Bronchial epithelial cell (primary cell): ENCODE measurements at regions not wholly inside any gene's neighbourhood (a gene's known extent, or its start where the extent isn't known, plus 50 kb on each side); places are given as distances from the start of the nearest gene placed in this dataset.

ENCODE experiments used
- DNase-seq: peaks from one replicate; pipeline ENCODE4 v3.0.0-alpha.2; 2010; ENCODE audit warnings: low read depth
- FAIRE-seq: peaks from 2 replicates; lab custom pipeline; 2011; peaks lifted over from hg19 to GRCh38; lab: Jason Lieb, UNC
- H3K27me3 ChIP-seq: 2 replicates; pipeline ENCODE4 v1.5.1; 2011; ENCODE audit warnings: low read length; ENCODE audit not compliant: control insufficient read depth, insufficient read depth
- H3K36me3 ChIP-seq: 2 replicates; pipeline ENCODE4 v1.5.1; 2011; ENCODE audit warnings: low read length; ENCODE audit not compliant: control insufficient read depth, insufficient read depth
- H3K4me3 ChIP-seq: 2 replicates; pipeline ENCODE4 v1.5.1; 2011; ENCODE audit warnings: mild to moderate bottlenecking, low read depth, low read length, control low read depth
- CTCF ChIP-seq: IDR thresholded peaks from 2 replicates; pipeline ENCODE4 v1.5.1; 2011; ENCODE audit warnings: mild to moderate bottlenecking, moderate library complexity, low read length, control low read depth, inconsistent platforms; ENCODE audit not compliant: insufficient read depth, severe bottlenecking

DNA sequence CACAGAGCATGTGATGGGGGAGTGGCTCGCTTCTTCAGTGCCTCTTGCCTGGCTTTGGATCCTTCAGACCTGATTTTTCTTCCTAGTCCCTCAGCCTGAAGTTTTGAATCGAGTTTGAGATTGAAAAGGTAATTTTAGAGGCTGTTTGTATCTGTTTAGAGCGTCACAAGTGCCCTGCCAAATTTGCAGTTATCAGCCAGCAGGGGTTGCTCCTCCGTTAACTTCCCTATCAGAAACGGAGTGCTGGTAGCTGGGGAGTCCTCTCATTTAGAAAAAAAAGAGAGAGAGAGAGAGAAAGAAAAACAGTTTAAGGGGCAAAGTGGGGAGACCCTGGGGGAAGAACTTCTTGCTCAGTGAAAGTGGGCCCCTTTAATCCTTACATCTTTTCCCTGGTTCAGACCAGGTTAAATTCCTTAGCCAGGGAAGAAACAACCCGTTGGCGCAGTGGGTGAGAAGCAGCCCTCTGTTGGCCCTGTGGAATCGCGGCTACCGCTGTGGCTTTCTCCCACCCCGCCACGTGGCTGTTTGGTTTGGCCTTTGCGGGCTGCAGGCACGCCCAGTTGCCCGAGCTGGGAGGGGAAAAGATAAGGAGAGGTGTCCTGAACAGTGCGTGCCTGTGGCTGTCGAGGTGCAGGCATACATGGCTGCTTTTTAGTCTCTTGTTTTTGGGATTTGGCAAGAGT is 576.7 kb upstream of the ACO1 start:
- FAIRE-seq (no peak), DNase-seq (no peak)
- no peaks in the 10 kb centered on the region for H3K27me3 ChIP-seq
- no peaks in the 10 kb centered on the region for H3K36me3 ChIP-seq
- no peak for TF ChIP-seq CTCF
- no peak overlapping the region for H3K4me3 ChIP-seq

DNA sequence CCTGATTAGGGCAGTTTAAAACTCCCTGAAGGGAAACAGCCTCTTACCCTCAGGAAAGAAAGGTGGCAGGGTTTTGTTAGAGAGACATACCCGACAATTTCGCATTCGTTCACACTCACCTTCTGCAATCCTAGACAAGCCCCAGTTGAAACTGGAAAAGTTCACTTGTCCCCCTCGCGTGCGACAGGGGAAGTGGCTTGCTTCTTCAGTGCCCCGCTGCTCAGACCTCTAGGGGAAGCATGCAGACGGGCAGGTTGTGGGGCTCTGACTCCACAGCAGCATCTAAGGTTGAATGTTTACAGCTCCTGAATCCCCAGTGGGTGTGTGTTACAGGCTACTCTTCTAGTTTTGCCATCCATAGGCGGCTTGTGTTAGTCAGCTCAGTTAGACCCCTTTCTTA is 575.7 kb upstream of the ACO1 start:
- H3K4me3 ChIP-seq: no peak overlapping the region
- H3K36me3 ChIP-seq: no peaks in the 10 kb centered on the region
- no peak for FAIRE-seq
- no peak for TF ChIP-seq CTCF
- no peaks in the 10 kb centered on the region for H3K27me3 ChIP-seq
- no peak for DNase-seq

GRCh38 chr9:31820426-31820825 is 564.0 kb upstream of the ACO1 start:
- H3K4me3 ChIP-seq: no peak overlapping the region
- FAIRE-seq: no peak
- no peaks in the 10 kb centered on the region for H3K27me3 ChIP-seq
- no peaks in the 10 kb centered on the region for H3K36me3 ChIP-seq
- no peak for TF ChIP-seq CTCF
- no peak for DNase-seq

- Histone ChIP-seq H3K36me3 (no peaks in the 10 kb centered on the region), H3K4me3 (no peak overlapping the region), H3K27me3 (no peaks in the 10 kb centered on the region)
- FAIRE-seq (no peak), DNase-seq (no peak)
- no peak for TF ChIP-seq CTCF
Measured at GRCh38 chr9:31821583-31821982, 562.9 kb upstream of the ACO1 start.

- TF ChIP-seq CTCF: no peak
- Histone ChIP-seq H3K27me3 (no peaks in the 10 kb centered on the region), H3K36me3 (no peaks in the 10 kb centered on the region), H3K4me3 (no peak overlapping the region)
- no peak for FAIRE-seq
- no peak for DNase-seq
Measured at GRCh38 chr9:31823365-31823764, 561.1 kb upstream of the ACO1 start.

DNA sequence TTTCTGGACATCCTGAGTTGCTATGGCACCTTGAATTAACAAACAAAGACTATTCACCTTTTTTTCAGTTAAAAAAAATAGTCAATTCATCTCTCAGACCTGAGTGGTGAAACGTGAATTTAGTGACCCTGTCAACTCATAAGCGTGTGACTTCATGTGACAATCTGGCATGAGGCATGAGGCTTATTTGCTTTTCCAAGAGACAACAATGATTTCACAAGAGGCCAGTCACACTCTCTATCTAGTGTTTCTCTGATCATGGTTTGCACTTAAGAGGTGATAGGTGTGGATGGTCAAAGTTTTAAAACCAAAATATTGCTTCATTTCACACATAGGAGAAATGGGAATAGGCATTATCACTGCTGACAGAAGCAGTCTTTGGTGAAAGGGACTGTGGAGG is 559.6 kb upstream of the ACO1 start:
- DNase-seq (no peak), FAIRE-seq (no peak)
- H3K36me3 ChIP-seq: no peaks in the 10 kb centered on the region
- H3K4me3 ChIP-seq: no peak overlapping the region
- no peaks in the 10 kb centered on the region for H3K27me3 ChIP-seq
- no peak for TF ChIP-seq CTCF
